Subcutaneous abdominal adipose tissue (tissue), 5 donors: ENCODE measurements at regions not wholly inside any gene's neighbourhood (a gene's known extent, or its start where the extent isn't known, plus 50 kb on each side); places are given as distances from the start of the nearest gene placed in this dataset.
"Not testable (repeated sequence)": the region's sequence is repeated elsewhere in the genome, so short reads cannot be mapped to it uniquely, and the experiment has no call there.

ENCODE experiments used
- H3K27ac ChIP-seq: one replicate; pipeline ENCODE4 v1.7.0; 2013; ENCODE audit warnings: low read depth, mild to moderate bottlenecking, inconsistent platforms, low read length, moderate library complexity
- H3K27me3 ChIP-seq, 5 donors: one replicate each; pipeline ENCODE4 v1.7.0; 2013; ENCODE audit warnings: low read length in 5 of 5, inconsistent platforms in 1 of 5; ENCODE audit not compliant: control insufficient read depth in 5 of 5, insufficient read depth in 4 of 5
- H3K36me3 ChIP-seq, 5 donors: one replicate each; pipeline ENCODE4 v1.7.0; 2013; ENCODE audit warnings: low read length in 5 of 5; ENCODE audit not compliant: control insufficient read depth in 5 of 5, insufficient read depth in 5 of 5
- H3K4me1 ChIP-seq, 5 donors: one replicate each; pipeline ENCODE4 v1.7.0; 2013; ENCODE audit warnings: low read length in 5 of 5, mild to moderate bottlenecking in 3 of 5, moderate library complexity in 1 of 5; ENCODE audit not compliant: control insufficient read depth in 5 of 5, insufficient read depth in 5 of 5
- H3K4me3 ChIP-seq, 5 donors: one replicate each; pipeline ENCODE4 v1.7.0; 2013; ENCODE audit warnings: low read length in 5 of 5, low read depth in 1 of 5
- H3K9ac ChIP-seq, 5 donors: one replicate each; pipeline ENCODE4 v1.7.0; 2013; ENCODE audit warnings: low read length in 5 of 5, mild to moderate bottlenecking in 4 of 5, moderate library complexity in 3 of 5
- H3K9me3 ChIP-seq, 5 donors: one replicate each; pipeline ENCODE4 v1.7.0; 2013; ENCODE audit warnings: low read length in 5 of 5; ENCODE audit not compliant: control insufficient read depth in 5 of 5
- donor health status: healthy.
- donor health status: healthy.
- donor health status: healthy.
- donor health status: healthy.
- donor health status: healthy.

DNA sequence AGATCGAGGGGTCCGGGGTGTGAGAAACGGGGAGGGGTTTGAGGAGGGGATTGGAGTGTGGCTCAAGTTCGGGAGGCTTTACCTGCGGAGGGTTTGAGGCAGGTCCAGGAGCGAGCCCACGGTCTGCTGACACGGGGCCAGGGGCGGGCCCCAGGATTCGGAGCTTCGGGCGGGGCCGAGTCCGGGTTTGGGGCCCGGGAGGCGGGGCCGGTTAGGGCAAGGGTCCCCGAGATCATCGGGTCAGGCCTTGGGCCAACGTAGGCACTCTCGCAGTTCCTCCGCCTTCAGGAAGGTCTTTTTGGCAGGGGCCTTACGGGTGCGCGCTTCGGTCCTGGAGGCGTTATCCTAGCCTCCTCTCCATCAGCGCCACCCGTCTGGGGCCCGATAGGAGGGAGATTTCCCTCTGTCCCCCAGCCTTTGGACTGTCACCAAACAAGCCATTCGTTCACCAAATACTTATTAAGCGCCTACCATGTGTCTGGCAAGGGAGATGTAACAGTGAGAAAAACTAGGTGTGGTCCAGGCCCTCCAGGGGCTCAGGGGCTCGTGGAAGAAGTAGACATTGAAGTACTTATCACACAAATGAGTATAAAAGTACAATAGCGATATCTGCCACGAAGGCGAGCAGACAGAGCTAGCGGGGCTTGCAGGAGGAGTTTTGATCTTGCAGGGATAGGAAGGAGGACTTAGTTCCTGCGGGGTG, 190.1 kb downstream of the ADRA2C start:
- Histone ChIP-seq H3K4me1 (peaks cover 0 to 14% (median 8%) of the 10 kb centered on the region in 5 donors), H3K9ac (peak overlapping the region in 1 of 5 donors; percentile 64), H3K4me3 (peak overlapping the region; percentile 22 to 72 (median 59))
- H3K36me3 ChIP-seq, H3K27ac ChIP-seq, H3K9me3 ChIP-seq, H3K27me3 ChIP-seq: not testable (repeated sequence)

DNA sequence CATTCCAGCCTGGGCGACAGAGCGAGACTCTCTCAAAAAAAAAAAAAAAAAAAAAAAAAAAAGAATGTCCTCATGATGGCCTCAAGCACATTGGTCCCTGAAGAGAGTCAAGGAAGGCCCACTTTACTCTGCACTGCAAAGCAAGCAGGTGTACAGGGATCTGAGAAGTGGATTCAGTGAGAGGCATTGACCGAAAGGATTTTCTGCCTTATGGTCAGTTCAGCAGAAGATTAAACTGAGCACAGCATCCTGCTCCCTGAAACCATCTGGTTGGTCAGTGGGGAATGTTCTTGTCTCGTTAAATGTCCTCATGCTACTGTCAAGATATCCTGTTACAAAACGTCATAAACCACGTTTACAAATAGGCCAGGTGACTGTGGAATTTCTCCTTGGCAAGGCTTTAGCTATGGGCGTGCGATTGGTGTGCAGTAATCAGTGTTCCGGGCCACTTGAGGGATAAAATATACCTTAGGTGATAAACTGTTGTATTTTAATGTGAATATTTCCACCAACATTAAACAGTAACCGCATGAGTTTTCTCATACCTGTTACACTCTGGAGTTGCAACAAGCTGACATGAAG, 195.0 kb downstream of the ADRA2C start:
- not testable (repeated sequence) for H3K9me3 ChIP-seq, H3K36me3 ChIP-seq, H3K9ac ChIP-seq, H3K4me3 ChIP-seq, H3K4me1 ChIP-seq, H3K27me3 ChIP-seq, H3K27ac ChIP-seq

DNA sequence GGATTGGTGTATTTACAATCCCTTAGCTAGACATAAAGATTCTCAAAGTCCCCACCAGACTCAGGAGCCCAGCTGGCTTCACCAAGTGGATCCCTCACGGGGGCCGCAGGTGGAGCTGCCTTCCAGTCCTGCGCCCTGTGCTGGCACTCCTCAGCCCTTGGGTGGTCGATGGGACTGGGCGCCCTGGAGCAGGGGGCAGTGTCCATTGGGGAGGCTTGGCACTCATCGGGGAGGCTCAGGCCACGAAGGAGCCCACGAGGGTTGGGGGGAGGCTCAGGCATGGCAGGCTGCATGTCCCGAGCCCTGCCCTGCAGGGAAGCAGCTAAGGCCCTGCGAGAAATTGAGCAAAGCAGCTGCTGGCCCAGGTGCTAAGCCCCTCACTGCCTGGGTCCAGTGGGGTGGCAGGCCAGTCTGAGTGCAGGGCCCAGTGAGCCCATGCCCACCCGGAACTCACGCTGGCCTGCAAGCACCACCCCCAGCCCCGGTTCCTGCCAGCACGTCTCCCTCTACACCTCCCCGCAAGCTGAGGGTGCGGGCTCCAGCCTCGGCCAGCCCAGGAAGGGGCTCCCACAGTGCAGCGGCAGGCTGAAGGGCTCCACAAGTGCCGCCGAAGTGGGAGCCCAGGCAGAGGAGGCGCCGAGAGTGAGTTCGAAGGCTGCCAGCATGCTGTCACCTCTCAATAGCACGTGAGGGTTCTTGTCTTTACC, 198.5 kb downstream of the ADRA2C start:
- H3K9ac ChIP-seq, H3K36me3 ChIP-seq, H3K9me3 ChIP-seq, H3K27ac ChIP-seq, H3K4me3 ChIP-seq, H3K4me1 ChIP-seq, H3K27me3 ChIP-seq: not testable (repeated sequence)

DNA sequence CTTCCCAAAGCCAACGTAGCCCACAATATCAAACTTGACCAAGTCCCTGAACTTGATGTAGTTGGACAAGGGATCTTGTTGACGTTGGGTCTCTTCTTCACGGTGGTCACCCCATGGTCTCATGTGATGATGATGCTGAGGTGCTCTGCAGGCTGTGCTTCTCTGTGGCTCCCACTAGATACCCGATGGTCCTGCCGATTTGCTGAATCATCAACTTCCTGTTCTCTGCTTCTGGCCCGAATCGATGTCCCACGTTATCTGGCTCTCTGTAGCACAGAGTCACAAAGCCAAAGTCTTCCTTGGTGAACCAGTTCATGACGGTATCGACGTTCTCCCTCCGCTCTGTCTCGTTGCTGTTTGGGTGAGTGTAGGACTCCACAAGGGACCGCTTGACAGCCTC, 201.0 kb downstream of the ADRA2C start:
- H3K4me3 ChIP-seq, H3K36me3 ChIP-seq, H3K4me1 ChIP-seq, H3K9me3 ChIP-seq, H3K27ac ChIP-seq, H3K27me3 ChIP-seq, H3K9ac ChIP-seq: not testable (repeated sequence)

DNA sequence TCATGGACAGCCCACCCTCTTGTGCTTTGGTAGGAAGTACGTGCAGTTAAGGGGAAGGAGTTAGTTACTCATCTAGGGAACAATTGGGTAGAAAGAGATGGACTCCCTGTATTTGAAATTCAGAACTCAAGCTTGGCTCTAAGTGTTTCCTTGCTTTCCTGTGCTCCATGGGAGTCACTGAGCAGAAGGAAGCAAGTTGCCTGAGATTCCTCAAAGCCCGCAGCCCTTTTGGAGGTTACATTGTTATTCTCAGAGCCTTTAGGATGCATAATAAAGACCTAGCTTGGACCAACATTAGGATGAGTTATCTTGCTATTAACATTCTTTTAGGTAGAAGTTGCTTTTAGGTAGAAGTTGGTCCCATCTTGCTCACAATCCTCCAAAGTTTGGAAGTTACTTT, 206.4 kb downstream of the ADRA2C start:
- not testable (repeated sequence) for H3K4me3 ChIP-seq, H3K9me3 ChIP-seq, H3K27ac ChIP-seq, H3K9ac ChIP-seq, H3K4me1 ChIP-seq, H3K36me3 ChIP-seq, H3K27me3 ChIP-seq

DNA sequence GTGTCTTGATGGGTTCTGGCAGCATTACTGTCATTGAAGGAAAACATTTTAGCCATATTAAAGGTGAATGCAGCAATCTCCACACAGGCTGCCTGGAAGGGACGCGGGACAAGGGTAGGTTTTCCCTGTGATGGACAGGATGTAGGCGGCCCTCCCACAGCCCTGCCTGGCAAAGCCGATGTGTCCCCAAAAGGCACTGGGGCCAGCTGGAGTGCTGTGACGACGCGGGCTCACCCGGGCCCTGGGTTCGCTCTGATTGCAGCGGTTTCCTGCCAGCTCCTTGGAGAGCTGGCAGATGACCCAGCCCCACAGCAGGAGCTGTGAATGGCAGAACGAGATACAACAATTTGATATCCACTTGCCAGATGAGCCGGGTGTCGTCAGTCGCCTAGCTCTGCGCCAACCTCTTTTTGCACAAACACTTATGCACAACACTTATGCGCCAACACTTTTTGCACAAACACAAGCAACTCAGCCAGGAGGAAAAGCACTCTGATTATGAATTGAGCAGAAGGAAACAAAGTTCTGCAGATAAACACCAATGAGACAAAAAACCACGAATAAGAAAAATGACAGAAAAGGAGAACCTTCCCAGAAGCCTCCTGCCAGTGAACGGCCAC, 207.5 kb downstream of the ADRA2C start:
- not testable (repeated sequence) for H3K36me3 ChIP-seq, H3K9me3 ChIP-seq, H3K27me3 ChIP-seq, H3K9ac ChIP-seq, H3K4me3 ChIP-seq, H3K27ac ChIP-seq, H3K4me1 ChIP-seq

DNA sequence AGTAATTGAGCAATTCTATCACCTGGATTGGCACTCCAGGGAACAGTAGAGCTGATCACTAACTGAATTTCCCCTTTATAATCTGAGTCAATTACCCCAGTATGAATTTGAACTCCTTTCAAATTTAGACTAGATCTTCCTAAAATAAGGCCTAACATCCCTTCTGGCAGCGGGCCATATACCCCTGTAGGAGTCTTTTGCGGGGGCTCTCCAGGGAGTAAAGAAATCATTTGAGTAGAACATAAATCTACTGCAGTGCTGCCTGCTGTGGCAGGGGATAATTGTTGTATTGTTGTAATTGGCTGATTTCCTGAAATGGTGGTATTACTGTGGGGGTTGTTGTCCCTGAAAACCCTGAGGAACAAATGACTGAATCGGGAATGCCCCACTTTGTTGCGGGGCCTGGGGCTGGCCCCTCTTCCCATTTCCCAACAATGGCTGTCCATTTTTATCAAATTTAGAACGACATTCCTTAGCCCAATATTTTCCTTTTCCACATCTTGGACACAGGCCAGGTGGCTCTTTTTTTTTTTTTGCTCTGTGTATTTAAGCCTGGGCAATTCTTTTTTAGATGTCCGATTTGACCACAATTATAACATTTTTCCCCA, 217.4 kb downstream of the ADRA2C start:
- not testable (repeated sequence) for H3K27ac ChIP-seq, H3K9me3 ChIP-seq, H3K4me3 ChIP-seq, H3K4me1 ChIP-seq, H3K36me3 ChIP-seq, H3K9ac ChIP-seq, H3K27me3 ChIP-seq

DNA sequence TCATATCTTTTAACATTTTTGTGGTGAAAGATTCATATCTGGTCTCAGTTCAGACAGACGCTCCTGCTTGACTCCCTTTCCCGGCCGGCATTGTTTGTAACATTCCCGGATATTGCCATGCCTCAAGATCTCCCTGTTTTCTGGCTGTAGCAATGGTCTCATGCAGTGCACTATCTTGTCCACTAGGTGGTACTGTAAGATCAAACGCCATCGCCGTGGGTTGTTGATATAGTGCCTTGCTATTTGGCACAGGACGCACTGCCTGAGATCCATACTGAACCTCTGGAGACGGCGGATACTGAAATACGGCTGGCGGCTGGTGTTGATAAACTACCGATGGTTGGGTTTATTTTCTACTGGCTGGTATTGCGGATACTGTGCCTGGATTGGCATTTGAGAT, 218.6 kb downstream of the ADRA2C start:
- H3K27me3 ChIP-seq, H3K9me3 ChIP-seq, H3K9ac ChIP-seq, H3K27ac ChIP-seq, H3K4me3 ChIP-seq, H3K36me3 ChIP-seq, H3K4me1 ChIP-seq: not testable (repeated sequence)

DNA sequence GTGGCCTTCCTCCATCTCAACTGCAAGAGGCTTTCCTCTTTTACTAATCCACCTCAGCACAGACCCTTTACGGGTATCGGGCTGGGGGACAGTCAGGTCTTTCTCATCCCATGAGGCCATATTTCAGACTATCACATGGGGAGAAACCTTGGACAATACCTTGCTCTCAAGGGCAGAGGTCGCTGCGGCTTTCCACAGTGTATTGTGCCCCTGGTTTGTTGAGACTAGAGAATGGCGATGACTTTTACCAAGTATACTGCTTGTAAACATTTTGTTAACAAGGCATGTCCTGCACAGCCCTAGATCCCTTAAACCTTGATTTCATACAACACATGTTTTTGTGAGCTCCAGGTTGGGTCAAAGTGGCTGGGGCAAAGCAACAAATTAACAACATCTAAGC, 220.2 kb downstream of the ADRA2C start:
- not testable (repeated sequence) for H3K4me1 ChIP-seq, H3K27ac ChIP-seq, H3K27me3 ChIP-seq, H3K4me3 ChIP-seq, H3K9ac ChIP-seq, H3K36me3 ChIP-seq, H3K9me3 ChIP-seq

DNA sequence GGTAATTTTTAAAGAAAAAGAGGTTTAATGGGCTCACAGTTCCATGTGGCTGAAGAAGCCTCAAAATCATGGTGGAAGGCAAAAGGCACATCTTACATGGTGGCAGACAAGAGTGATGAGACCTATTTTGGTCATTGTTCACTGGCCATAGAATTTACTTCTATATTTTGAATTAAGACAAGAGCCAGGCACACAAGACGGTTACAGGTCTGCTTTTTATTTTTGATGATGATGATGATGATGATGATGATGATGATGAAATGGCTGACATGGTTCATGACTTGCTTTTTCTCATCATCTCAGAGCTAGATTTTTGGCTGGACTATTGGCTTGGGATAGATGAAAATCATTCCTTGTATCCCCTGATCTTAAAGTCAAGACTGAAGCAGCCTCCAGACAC, 229.3 kb downstream of the OTOP1 start:
- H3K9ac ChIP-seq, H3K9me3 ChIP-seq, H3K27ac ChIP-seq, H3K27me3 ChIP-seq, H3K4me3 ChIP-seq, H3K4me1 ChIP-seq, H3K36me3 ChIP-seq: not testable (repeated sequence)
